Suprapubic skin (tissue), 4 donors: ENCODE measurements at regions not wholly inside any gene's neighbourhood (a gene's known extent, or its start where the extent isn't known, plus 50 kb on each side); places are given as distances from the start of the nearest gene placed in this dataset.

ENCODE experiments used
- DNase-seq, 2 donors: peaks; one replicate each; pipeline ENCODE4 v3.0.0-alpha.2; 2019; ENCODE audit warnings: low spot score in 2 of 2
- H3K27ac ChIP-seq: fragments of 200-600 bp; sonication (generic); one replicate; pipeline ENCODE4 v1.5.1; 2019
- H3K27me3 ChIP-seq: fragments of 200-600 bp; sonication (generic); one replicate; pipeline ENCODE4 v1.5.1; 2019
- H3K36me3 ChIP-seq: fragments of 200-600 bp; sonication (generic); one replicate; pipeline ENCODE4 v1.5.1; 2019
- H3K4me1 ChIP-seq: fragments of 200-600 bp; sonication (generic); one replicate; pipeline ENCODE4 v1.5.1; 2019
- H3K4me3 ChIP-seq: fragments of 200-600 bp; sonication (generic); one replicate; pipeline ENCODE4 v1.5.1; 2019; ENCODE audit warnings: mild to moderate bottlenecking
- H3K9me3 ChIP-seq: fragments of 200-600 bp; sonication (generic); one replicate; pipeline ENCODE4 v1.5.1; 2019
- EP300 ChIP-seq: sonication (generic); formaldehyde crosslinking; IDR thresholded peaks from one replicate; pipeline ENCODE4 v1.6.1; 2017; ENCODE audit warnings: antibody characterized with exemption
- POLR2A ChIP-seq, 2 donors: fragments of 450-650 bp; IDR thresholded peaks; one replicate each; pipeline ENCODE4 v1.6.1; 2017; ENCODE audit warnings: antibody characterized with exemption in 2 of 2, mild to moderate bottlenecking in 2 of 2, moderate library complexity in 2 of 2
- POLR2AphosphoS5 ChIP-seq, 3 donors: sonication (generic); formaldehyde crosslinking; IDR thresholded peaks; one replicate each; pipeline ENCODE4 v1.6.1; 2017; ENCODE audit warnings: antibody characterized with exemption in 3 of 3
- WGBS: methylation state at CpG from one replicate; pipeline ENCODE4 v1.1.5; 2018; 5-methylcytosine and 5-hydroxymethylcytosine counted together
- TF ChIP-seq, protein P1 (sequence below), 2 donors: fragments of 200-600 bp in 1 of 2; fragments of 450-650 bp in 1 of 2; sonication (generic) in 1 of 2; IDR thresholded peaks; one replicate each; pipeline ENCODE4 v1.5.1; 2016 to 2019; ENCODE audit warnings: antibody characterized with exemption in 2 of 2, mild to moderate bottlenecking in 1 of 2, moderate library complexity in 1 of 2

DNA sequence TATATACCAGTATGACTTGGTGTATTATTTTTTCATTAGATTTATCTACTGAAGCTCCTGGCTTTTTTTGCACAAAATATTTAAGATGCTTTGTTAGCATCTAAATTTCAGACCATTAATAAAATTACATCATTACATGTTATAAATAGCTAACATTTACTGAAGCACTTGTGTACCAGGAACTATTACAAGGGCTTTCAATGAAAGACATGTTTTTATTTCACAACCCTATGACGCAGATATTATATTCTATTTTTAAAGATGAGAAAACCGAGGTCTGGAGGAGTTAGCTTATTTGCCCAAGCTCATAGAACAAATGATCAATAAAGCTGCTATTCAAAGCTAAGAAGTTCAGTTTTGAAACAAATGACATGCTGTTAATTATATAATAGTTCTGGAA is 420.4 kb upstream of the DCN start:
- H3K27ac ChIP-seq, result no peak overlapping the region
- no peak overlapping the region for H3K4me3 ChIP-seq
- no peak for TF ChIP-seq POLR2A (IDR thresholded peaks at IDR 0.05)
- TF ChIP-seq EP300, result no peak
- TF ChIP-seq, protein P1, sequence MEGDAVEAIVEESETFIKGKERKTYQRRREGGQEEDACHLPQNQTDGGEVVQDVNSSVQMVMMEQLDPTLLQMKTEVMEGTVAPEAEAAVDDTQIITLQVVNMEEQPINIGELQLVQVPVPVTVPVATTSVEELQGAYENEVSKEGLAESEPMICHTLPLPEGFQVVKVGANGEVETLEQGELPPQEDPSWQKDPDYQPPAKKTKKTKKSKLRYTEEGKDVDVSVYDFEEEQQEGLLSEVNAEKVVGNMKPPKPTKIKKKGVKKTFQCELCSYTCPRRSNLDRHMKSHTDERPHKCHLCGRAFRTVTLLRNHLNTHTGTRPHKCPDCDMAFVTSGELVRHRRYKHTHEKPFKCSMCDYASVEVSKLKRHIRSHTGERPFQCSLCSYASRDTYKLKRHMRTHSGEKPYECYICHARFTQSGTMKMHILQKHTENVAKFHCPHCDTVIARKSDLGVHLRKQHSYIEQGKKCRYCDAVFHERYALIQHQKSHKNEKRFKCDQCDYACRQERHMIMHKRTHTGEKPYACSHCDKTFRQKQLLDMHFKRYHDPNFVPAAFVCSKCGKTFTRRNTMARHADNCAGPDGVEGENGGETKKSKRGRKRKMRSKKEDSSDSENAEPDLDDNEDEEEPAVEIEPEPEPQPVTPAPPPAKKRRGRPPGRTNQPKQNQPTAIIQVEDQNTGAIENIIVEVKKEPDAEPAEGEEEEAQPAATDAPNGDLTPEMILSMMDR (IDR thresholded peaks at IDR 0.05), result no peak
- TF ChIP-seq POLR2AphosphoS5 (IDR thresholded peaks at IDR 0.05), result no peak
- no peaks in the 10 kb centered on the region for H3K36me3 ChIP-seq
- WGBS, result 48% methylated on average over 2 of the region's 2 CpGs
- no peaks in the 10 kb centered on the region for H3K4me1 ChIP-seq
- H3K9me3 ChIP-seq, result no peaks in the 10 kb centered on the region
- no peak for DNase-seq
- H3K27me3 ChIP-seq, result no peaks in the 10 kb centered on the region

DNA sequence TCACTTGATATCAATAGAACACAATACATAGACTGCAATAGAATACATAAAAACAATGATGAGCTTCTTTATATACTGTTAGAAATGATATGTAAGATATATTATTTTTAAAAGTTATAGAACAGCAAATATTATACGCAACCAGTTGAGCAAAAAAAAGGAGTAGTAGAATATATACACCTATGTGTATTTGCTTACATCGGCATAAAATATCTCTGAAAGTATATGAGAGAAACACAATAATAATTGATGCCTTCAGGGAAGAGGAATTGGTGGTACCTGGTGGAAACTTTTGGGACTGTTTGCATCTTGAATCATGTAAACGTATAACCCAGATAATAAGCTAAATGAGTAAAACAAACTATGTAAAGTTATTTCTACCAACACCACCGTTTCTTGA is 418.4 kb upstream of the DCN start:
- no peak overlapping the region for H3K27ac ChIP-seq
- no peaks in the 10 kb centered on the region for H3K9me3 ChIP-seq
- no peaks in the 10 kb centered on the region for H3K27me3 ChIP-seq
- no peak for TF ChIP-seq EP300
- no peak for TF ChIP-seq POLR2AphosphoS5 (IDR thresholded peaks at IDR 0.05)
- TF ChIP-seq POLR2A (IDR thresholded peaks at IDR 0.05), result no peak
- TF ChIP-seq, protein P1 (IDR thresholded peaks at IDR 0.05), result no peak
- H3K4me1 ChIP-seq, result no peaks in the 10 kb centered on the region
- WGBS, result 84% methylated on average over 4 of the region's 4 CpGs
- H3K36me3 ChIP-seq, result no peaks in the 10 kb centered on the region
- DNase-seq, result no peak
- no peak overlapping the region for H3K4me3 ChIP-seq

DNA sequence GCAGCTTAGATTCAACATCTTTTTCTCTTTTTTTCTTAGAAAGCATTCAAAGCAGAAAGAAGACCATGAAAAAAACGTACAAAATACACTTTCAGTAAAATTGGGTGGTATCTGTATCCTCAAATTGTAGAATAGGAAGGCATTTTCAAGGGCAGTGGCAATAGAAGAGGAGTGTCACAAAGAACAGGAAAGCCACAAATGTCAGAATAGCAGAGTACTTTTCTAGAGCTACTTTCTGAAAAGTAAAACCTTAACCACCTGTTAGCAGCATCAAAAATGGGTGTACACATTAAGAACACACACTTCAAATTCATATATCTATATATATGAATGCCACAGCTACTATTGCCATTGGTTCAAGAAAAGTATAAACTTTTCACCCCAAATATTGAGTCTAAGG is 412.1 kb upstream of the DCN start:
- TF ChIP-seq, protein P1 (IDR thresholded peaks at IDR 0.05), result no peak
- TF ChIP-seq EP300, result no peak
- TF ChIP-seq POLR2A (IDR thresholded peaks at IDR 0.05), result no peak
- no peak for TF ChIP-seq POLR2AphosphoS5 (IDR thresholded peaks at IDR 0.05)
- Histone ChIP-seq H3K4me3 (no peak overlapping the region), H3K27me3 (no peaks in the 10 kb centered on the region), H3K4me1 (no peaks in the 10 kb centered on the region), H3K36me3 (no peaks in the 10 kb centered on the region), H3K9me3 (no peaks in the 10 kb centered on the region), H3K27ac (no peak overlapping the region)
- no peak for DNase-seq
- WGBS, result 63% methylated on average over 1 of the region's 1 CpG

DNA sequence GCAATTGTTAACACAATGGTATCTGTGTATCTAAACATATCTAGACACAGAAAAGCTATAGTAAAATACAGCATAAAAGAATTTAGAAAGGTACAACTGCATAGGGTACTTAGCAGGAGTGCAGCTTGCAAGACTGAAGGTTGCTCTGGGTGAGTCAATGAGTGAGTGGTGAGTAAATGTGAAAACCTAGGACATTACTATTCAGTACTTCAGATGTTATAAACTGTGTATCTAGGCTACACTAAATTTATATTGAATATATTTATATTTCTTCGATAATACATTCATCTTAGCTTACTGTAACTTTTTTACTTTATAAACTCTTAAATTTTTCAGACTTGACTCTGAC is 409.0 kb upstream of the DCN start:
- WGBS, result 0% methylated on average over 1 of the region's 1 CpG

GRCh38 chr12:91590966-91591638 is 408.5 kb upstream of the DCN start:
- H3K4me3 ChIP-seq, result no peak overlapping the region
- no peaks in the 10 kb centered on the region for H3K4me1 ChIP-seq
- TF ChIP-seq POLR2AphosphoS5 (IDR thresholded peaks at IDR 0.05), result no peak
- TF ChIP-seq, protein P1 (IDR thresholded peaks at IDR 0.05), result no peak
- WGBS, result 73% methylated on average over 1 of the region's 1 CpG
- H3K9me3 ChIP-seq, result no peaks in the 10 kb centered on the region
- no peaks in the 10 kb centered on the region for H3K36me3 ChIP-seq
- no peak for DNase-seq
- H3K27me3 ChIP-seq, result no peaks in the 10 kb centered on the region
- no peak overlapping the region for H3K27ac ChIP-seq

More for the DNA sequence above, 409.0 kb upstream of the DCN start:
- TF ChIP-seq, protein P1 (IDR thresholded peaks at IDR 0.05), result no peak
- TF ChIP-seq POLR2AphosphoS5 (IDR thresholded peaks at IDR 0.05) (no peak), EP300 (no peak), POLR2A (IDR thresholded peaks at IDR 0.05) (no peak)
- Histone ChIP-seq H3K27ac (no peak overlapping the region), H3K27me3 (no peaks in the 10 kb centered on the region), H3K9me3 (no peaks in the 10 kb centered on the region), H3K4me3 (no peak overlapping the region), H3K36me3 (no peaks in the 10 kb centered on the region), H3K4me1 (no peaks in the 10 kb centered on the region)
- DNase-seq, result no peak
